H1 (cell line): ENCODE measurements at regions not wholly inside any gene's neighbourhood (a gene's known extent, or its start where the extent isn't known, plus 50 kb on each side); places are given as distances from the start of the nearest gene placed in this dataset.

Source experiments
- ASH2L ChIP-seq: fragments of 200-600, 300-600 bp; sonication (generic); IDR thresholded peaks from one replicate; pipeline ENCODE4 v1.7.1; 2017; ENCODE audit warnings: low read length
- HDAC6 ChIP-seq: IDR thresholded peaks from one replicate; pipeline ENCODE4 v1.7.1; 2012; ENCODE audit warnings: low read depth, mild to moderate bottlenecking, inconsistent platforms, low read length, moderate library complexity
- JUND ChIP-seq: IDR thresholded peaks from 2 replicates; pipeline ENCODE4 v1.6.1; 2011; ENCODE audit warnings: mild to moderate bottlenecking, improper control_type of control experiment, low read length
- PHF8 ChIP-seq: fragments of 200-600 bp; sonication (generic); conservative IDR thresholded peaks from 2 replicates; pipeline ENCODE4 v1.7.1; 2012; ENCODE audit warnings: low read depth, mild to moderate bottlenecking, inconsistent platforms, low read length, moderate library complexity
- RFX5 ChIP-seq: IDR thresholded peaks from 2 replicates; pipeline ENCODE4 v1.6.1; 2011; ENCODE audit warnings: low read depth, low read length, improper control_type of control experiment, borderline replicate concordance
- SUZ12 ChIP-seq: fragments of 200-600 bp; sonication (generic); IDR thresholded peaks from 2 replicates; pipeline ENCODE4 v1.6.1; 2012; ENCODE audit warnings: mild to moderate bottlenecking, inconsistent platforms, low read length, moderate library complexity, mixed read lengths
- TF ChIP-seq, protein P1 (sequence below): IDR thresholded peaks from 2 replicates; pipeline ENCODE4 v1.6.1; 2011; ENCODE audit warnings: low read length, improper control_type of control experiment

DNA sequence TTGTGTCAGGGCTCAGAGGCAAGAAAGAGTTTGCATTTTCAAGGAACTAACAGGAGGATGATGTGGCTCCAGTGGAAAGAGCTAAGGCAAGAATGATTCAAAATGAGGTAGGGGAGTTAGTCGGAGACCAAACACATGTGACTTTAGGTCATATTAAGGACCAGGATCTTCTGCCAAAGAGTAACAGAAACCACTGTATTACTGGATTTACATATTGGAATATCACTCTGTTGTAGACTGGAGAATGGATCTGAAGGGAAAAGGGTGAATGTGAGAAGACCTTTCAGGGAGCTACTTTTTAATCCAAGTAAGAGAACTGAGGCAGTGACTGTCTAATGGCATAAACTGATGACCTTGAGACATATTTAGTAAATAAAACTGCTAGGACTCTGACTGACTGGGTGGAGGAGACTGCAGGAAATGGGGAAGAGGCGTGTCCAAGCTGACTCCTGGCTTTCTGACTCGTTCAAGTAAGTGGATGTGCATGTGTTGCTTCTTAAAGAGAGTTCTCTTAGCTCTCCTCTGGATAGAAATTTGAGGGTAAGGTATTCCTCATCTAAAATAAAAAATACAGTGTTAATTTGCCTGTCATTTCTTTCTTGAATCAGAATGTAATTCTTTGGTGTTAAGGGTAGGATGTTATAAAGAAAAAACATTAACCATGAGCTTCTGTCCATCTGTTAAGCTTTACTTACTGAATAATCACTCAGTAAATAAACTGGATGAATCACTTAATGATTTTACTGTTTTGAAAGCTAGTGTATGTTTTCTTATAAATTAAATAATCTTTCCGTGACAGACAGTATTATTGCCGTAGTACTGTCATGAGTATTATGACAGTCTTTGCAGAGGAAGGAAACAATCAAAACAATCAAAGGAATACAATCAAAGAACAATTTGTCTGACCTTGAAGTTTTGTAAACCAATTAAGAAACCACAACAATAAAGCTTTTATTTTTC is 58.3 kb upstream of the CFAP20DC start (continued):
- TF ChIP-seq, protein P1, sequence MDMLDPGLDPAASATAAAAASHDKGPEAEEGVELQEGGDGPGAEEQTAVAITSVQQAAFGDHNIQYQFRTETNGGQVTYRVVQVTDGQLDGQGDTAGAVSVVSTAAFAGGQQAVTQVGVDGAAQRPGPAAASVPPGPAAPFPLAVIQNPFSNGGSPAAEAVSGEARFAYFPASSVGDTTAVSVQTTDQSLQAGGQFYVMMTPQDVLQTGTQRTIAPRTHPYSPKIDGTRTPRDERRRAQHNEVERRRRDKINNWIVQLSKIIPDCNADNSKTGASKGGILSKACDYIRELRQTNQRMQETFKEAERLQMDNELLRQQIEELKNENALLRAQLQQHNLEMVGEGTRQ, result no peak
- TF ChIP-seq RFX5 (no peak), SUZ12 (no peak), PHF8 (no peak), ASH2L (no peak), HDAC6 (no peak), JUND (no peak)
